ENCODE measurements at regions not wholly inside any gene's neighbourhood (a gene's known extent, or its start where the extent isn't known, plus 50 kb on each side); places are given as distances from the start of the nearest gene placed in this dataset.

DNA sequence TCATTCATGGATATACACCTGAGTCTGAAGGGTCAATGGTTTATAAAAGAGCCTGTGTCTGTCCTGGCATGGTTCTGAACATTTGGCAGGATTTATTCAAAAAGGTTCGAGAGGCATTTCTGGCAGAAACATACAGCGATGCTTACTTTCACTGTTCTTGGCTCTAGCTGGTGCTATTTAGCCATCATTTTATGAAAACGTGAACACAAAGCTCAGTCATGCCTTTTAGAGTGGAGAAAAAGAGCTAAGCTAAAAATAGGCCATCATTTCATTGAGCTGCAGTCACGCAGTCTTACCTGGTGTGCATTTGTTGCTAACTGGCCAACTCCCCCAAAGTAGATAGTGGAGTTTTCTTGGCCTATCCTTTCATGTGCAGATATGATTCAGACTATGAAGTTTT, 1209.5 kb downstream of the SLC16A7 start:
- DNase-seq, result no peak
- intact Hi-C loops (cut with DNase I), result no loop called here
- H3K27me3 ChIP-seq, result no peaks in the 10 kb centered on the region

DNA sequence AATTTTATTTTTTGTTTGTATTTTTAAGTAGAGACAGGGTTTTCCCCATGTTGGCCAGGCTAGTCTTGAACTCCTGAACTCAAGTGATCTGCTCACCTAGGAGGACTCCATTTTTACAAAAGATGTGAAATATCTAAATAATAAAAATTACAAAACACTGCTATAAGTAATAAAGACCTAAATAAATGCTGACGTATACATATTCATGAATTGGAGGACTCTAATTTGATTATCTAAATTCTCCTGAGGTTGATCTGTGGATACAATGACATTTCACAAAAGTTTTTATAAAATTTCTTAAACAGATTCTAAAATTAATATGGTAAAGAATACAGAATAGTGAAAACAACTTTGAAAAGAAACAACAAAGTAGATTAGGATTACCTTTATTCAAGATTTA, 1224.0 kb downstream of the SLC16A7 start:
- TF ChIP-seq, protein P1, sequence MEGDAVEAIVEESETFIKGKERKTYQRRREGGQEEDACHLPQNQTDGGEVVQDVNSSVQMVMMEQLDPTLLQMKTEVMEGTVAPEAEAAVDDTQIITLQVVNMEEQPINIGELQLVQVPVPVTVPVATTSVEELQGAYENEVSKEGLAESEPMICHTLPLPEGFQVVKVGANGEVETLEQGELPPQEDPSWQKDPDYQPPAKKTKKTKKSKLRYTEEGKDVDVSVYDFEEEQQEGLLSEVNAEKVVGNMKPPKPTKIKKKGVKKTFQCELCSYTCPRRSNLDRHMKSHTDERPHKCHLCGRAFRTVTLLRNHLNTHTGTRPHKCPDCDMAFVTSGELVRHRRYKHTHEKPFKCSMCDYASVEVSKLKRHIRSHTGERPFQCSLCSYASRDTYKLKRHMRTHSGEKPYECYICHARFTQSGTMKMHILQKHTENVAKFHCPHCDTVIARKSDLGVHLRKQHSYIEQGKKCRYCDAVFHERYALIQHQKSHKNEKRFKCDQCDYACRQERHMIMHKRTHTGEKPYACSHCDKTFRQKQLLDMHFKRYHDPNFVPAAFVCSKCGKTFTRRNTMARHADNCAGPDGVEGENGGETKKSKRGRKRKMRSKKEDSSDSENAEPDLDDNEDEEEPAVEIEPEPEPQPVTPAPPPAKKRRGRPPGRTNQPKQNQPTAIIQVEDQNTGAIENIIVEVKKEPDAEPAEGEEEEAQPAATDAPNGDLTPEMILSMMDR (IDR thresholded peaks at IDR 0.05), result no peak
- no peak for TF ChIP-seq POLR2A (IDR thresholded peaks at IDR 0.05)
- no peak overlapping the region for H3K4me3 ChIP-seq
- no peaks in the 10 kb centered on the region for H3K36me3 ChIP-seq
- H3K4me1 ChIP-seq, result no peaks in the 10 kb centered on the region
- no peak overlapping the region for H3K27ac ChIP-seq
- DNase-seq, result no peak
- 86 to 87% methylated on average over 1 of the region's 1 CpG for WGBS, 2 donors
- intact Hi-C loops (cut with DNase I), result no loop called here
- no peaks in the 10 kb centered on the region for H3K27me3 ChIP-seq
- no peaks in the 10 kb centered on the region for H3K9me3 ChIP-seq

More for the DNA sequence above, 1209.5 kb downstream of the SLC16A7 start:
- Histone ChIP-seq H3K4me1 (no peaks in the 10 kb centered on the region), H3K4me3 (no peak overlapping the region), H3K36me3 (no peaks in the 10 kb centered on the region), H3K27ac (no peak overlapping the region), H3K9me3 (no peaks in the 10 kb centered on the region)
- TF ChIP-seq POLR2A (IDR thresholded peaks at IDR 0.05), result no peak
- TF ChIP-seq, protein P1 (IDR thresholded peaks at IDR 0.05), result no peak
- WGBS, 2 donors, result 46 to 56% methylated on average over 4 of the region's 4 CpGs

DNA sequence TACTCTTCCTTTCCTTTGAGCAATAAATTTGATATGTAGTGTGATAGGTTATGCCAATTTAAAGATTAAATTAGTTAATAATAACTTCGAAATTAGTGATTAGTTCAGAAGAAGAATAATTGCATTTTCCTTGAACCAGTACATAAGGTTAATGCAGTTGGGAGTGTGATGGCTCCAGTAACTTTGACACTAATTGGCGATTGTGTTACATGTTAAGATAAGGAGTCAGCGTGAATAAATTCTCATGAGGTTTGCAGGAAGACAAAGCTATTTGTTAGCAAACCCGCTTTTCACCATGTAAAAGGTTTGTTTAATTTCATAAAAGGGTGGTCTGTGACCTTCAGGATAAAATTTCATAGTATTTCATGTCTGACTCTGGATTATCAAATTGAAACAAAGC, 1226.8 kb downstream of the SLC16A7 start:
- TF ChIP-seq, protein P1 (IDR thresholded peaks at IDR 0.05), result no peak
- TF ChIP-seq POLR2A (IDR thresholded peaks at IDR 0.05), result no peak
- DNase-seq, result no peak
- H3K4me3 ChIP-seq, result no peak overlapping the region
- no peak overlapping the region for H3K27ac ChIP-seq
- no peaks in the 10 kb centered on the region for H3K9me3 ChIP-seq
- 57 to 63% methylated on average over 4 of the region's 4 CpGs for WGBS, 2 donors
- H3K27me3 ChIP-seq, result no peaks in the 10 kb centered on the region
- no peaks in the 10 kb centered on the region for H3K36me3 ChIP-seq
- H3K4me1 ChIP-seq, result no peaks in the 10 kb centered on the region
- intact Hi-C loops (cut with DNase I), result no loop called here

- Histone ChIP-seq H3K4me3 (no peak overlapping the region), H3K27me3 (no peaks in the 10 kb centered on the region), H3K4me1 (no peaks in the 10 kb centered on the region), H3K9me3 (no peaks in the 10 kb centered on the region), H3K36me3 (no peaks in the 10 kb centered on the region), H3K27ac (no peak overlapping the region)
- TF ChIP-seq POLR2A (IDR thresholded peaks at IDR 0.05), result no peak
- TF ChIP-seq, protein P1 (IDR thresholded peaks at IDR 0.05), result no peak
- intact Hi-C loops (cut with DNase I), result no loop called here
- 56 to 61% methylated on average over 2 of the region's 2 CpGs for WGBS, 2 donors
- DNase-seq, result no peak
Observed at GRCh38 chr12:60830381-60830780, 1234.6 kb downstream of the SLC16A7 start.

DNA sequence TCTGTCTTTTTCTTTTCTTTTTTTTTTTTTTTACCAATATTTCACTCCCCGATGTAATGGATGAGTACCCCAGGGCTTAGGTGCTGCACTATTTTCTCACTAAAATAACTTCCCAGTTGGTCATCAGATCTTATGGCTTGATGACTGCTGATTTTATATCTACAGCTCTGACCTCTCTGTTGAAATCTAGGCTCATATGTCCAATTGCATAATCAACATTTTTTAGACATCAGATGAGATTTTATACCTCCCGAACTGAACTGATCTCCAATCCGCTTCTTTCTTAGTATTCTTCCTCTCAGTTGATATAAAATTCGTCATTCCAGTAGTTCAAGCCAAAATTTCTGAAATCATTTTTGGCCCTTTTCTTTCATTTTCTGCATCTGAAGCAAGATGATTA, 1236.5 kb downstream of the SLC16A7 start:
- Histone ChIP-seq H3K4me3 (no peak overlapping the region), H3K36me3 (no peaks in the 10 kb centered on the region), H3K4me1 (no peaks in the 10 kb centered on the region), H3K27ac (no peak overlapping the region), H3K9me3 (no peaks in the 10 kb centered on the region), H3K27me3 (no peaks in the 10 kb centered on the region)
- intact Hi-C loops (cut with DNase I), result no loop called here
- no peak for DNase-seq
- 64 to 77% methylated on average over 4 of the region's 4 CpGs for WGBS, 2 donors
- TF ChIP-seq POLR2A (IDR thresholded peaks at IDR 0.05), result no peak
- TF ChIP-seq, protein P1 (IDR thresholded peaks at IDR 0.05), result no peak
